ENCODE measurements at regions not wholly inside any gene's neighbourhood (a gene's known extent, or its start where the extent isn't known, plus 50 kb on each side); places are given as distances from the start of the nearest gene placed in this dataset.

DNA sequence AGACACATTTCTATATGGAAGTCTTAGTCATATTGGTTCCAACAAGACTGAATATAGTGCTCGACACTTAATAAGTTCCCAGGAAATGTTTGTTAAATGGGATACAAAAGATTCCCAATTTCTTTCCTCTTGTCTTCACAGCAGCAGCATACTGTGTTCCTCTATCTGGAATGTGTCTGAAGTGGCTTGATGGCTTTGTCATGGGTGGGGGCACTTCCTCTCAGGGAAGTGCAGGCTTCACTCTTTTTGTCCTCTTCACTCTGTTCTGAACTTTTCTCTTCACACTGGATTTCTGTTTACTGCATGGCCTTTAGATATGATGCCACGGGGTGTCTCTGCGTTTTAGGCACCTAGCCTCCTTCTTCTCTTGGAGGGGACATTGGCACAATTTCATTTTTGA is 127.7 kb upstream of the C9orf72 start:
- no peaks in the 10 kb centered on the region for H3K9me3 ChIP-seq (ENCODE audit: control insufficient read depth, low read length)
- no peak overlapping the region for H3K4me3 ChIP-seq (ENCODE audit: insufficient read depth, low read depth, low read length)
- 89 to 93% methylated on average over 3 of the region's 3 CpGs for WGBS, 2 experiments

DNA sequence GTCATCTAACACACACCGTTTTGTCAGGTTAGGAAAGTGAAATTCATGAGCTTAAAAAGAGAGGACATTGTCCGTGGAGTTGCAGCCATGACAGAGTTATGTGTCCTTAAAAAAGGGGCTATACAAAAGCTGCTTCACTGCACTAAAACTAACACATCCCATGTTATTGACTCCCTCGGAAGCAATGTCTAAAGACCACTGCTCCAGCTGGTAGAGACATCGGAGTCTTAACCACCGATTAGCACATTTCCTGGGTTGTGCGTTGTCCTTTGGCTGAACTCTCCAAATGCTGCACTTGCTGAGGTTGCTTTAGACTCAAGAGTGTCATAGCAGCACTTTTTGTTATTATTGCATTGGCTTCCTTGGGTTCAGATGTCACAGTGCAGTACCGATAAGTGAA is 128.3 kb upstream of the C9orf72 start:
- Histone ChIP-seq H3K36me3 (ENCODE audit: control insufficient read depth, insufficient read depth, low read length) (no peaks in the 10 kb centered on the region), H3K4me3 (ENCODE audit: insufficient read depth, low read depth, low read length) (no peak overlapping the region), H3K4me1 (ENCODE audit: control insufficient read depth, insufficient read depth, low read length) (peaks cover 8% of the 10 kb centered on the region), H3K27ac (ENCODE audit: insufficient read depth, low read depth, low read length, poor library complexity, severe bottlenecking) (no peak overlapping the region), H3K9me3 (ENCODE audit: control insufficient read depth, low read length) (no peaks in the 10 kb centered on the region), H3K27me3 (ENCODE audit: control insufficient read depth, insufficient read depth, low read length, poor library complexity, severe bottlenecking) (no peaks in the 10 kb centered on the region)
- WGBS, 2 experiments, result 94 to 95% methylated on average over 7 of the region's 7 CpGs

More for the DNA sequence above, 127.7 kb upstream of the C9orf72 start:
- no peaks in the 10 kb centered on the region for H3K27me3 ChIP-seq (ENCODE audit: control insufficient read depth, insufficient read depth, low read length, poor library complexity, severe bottlenecking)
- H3K27ac ChIP-seq (ENCODE audit: insufficient read depth, low read depth, low read length, poor library complexity, severe bottlenecking), result no peak overlapping the region
- no peaks in the 10 kb centered on the region for H3K36me3 ChIP-seq (ENCODE audit: control insufficient read depth, insufficient read depth, low read length)
- H3K4me1 ChIP-seq (ENCODE audit: control insufficient read depth, insufficient read depth, low read length), result peaks cover 8% of the 10 kb centered on the region

DNA sequence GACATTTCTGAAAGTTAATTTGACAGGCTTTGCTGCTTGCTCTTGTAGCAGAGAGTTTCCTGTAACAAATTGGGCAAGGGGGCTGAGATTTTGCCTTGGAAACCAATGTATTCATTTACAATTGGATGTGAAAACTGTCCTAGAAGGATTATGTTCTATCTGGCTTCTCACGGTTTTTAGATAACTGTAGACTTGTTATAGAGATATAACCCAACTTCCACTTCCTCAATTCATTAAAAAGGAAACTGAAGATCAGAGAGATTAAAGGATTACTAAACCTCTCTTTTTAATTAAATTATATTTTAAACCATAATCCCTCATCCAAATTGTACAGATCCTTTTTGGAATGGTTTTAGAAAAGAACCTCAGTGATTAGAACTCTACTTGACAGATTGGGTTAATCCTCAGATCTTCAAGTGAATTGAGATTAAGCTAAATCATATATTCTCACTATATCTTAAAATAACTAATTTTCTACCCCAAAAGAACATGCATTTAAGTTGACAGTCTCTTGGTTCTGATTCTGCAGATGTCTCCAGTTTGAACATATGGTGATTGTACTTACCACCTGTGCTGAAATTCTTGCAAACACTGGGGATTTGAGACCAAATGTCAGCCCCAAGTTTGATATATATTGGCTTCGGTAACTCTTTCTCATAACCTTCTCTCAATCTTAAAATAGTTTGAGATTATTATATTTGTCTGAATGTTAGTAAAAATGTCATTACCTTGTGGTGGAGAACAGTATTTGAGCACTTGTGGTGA is 130.1 kb upstream of the C9orf72 start:
- no peaks in the 10 kb centered on the region for H3K27me3 ChIP-seq (ENCODE audit: control insufficient read depth, insufficient read depth, low read length, poor library complexity, severe bottlenecking)
- H3K9me3 ChIP-seq (ENCODE audit: control insufficient read depth, low read length), result no peaks in the 10 kb centered on the region
- H3K4me1 ChIP-seq (ENCODE audit: control insufficient read depth, insufficient read depth, low read length), result peaks cover 8% of the 10 kb centered on the region
- no peak overlapping the region for H3K27ac ChIP-seq (ENCODE audit: insufficient read depth, low read depth, low read length, poor library complexity, severe bottlenecking)
- no peak overlapping the region for H3K4me3 ChIP-seq (ENCODE audit: insufficient read depth, low read depth, low read length)
- H3K36me3 ChIP-seq (ENCODE audit: control insufficient read depth, insufficient read depth, low read length), result no peaks in the 10 kb centered on the region
- 86% methylated on average over 2 of the region's 2 CpGs; no CpG with 5 or more reads in 1 of the 2 experiments for WGBS, 2 experiments

DNA sequence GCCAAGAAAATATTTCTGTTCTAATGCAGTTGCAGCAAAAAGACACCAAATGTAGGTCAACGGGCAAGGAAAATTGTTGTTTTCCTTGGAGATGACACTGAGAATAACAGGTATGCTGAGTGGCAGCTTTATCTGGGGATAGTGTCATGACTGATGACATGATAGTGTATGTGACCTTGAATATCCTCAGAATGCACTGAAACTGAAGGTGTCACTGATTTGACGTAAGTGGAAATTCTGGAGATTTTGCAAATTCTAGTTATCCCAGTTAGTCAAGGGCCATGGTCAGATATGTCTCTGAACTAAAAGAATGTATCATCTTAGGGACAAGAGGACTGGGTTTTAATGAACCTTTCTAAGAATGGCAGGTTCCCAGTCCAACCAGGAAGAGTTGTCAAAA is 138.0 kb upstream of the C9orf72 start:
- 94 to 98% methylated on average over 2 of the region's 2 CpGs for WGBS, 2 experiments
- no peak overlapping the region for H3K4me3 ChIP-seq (ENCODE audit: insufficient read depth, low read depth, low read length)
- H3K4me1 ChIP-seq (ENCODE audit: control insufficient read depth, insufficient read depth, low read length), result no peaks in the 10 kb centered on the region
- no peaks in the 10 kb centered on the region for H3K9me3 ChIP-seq (ENCODE audit: control insufficient read depth, low read length)
- no peak overlapping the region for H3K27ac ChIP-seq (ENCODE audit: insufficient read depth, low read depth, low read length, poor library complexity, severe bottlenecking)
- H3K36me3 ChIP-seq (ENCODE audit: control insufficient read depth, insufficient read depth, low read length), result no peaks in the 10 kb centered on the region
- no peaks in the 10 kb centered on the region for H3K27me3 ChIP-seq (ENCODE audit: control insufficient read depth, insufficient read depth, low read length, poor library complexity, severe bottlenecking)

DNA sequence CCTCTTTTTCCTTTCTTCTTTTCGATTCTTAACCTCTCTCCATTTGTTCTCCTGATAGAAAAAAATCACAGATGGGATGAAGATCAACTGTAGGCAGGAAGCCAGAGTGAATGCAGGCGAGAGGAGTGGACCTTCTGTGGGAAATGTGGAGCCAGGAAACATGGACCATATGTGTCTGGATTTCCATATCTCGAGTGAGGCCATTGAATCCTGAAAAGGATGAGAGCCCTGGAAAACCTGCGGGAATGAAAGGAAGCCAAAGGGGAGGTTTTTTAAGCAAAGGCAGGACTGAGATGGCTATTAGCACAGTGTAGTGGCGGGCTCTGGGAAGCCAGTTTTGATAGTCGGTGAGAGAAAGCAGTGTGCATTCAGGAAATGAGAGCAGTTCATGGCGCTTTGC is 139.5 kb upstream of the C9orf72 start:
- Histone ChIP-seq H3K27me3 (ENCODE audit: control insufficient read depth, insufficient read depth, low read length, poor library complexity, severe bottlenecking) (no peaks in the 10 kb centered on the region), H3K9me3 (ENCODE audit: control insufficient read depth, low read length) (no peaks in the 10 kb centered on the region), H3K27ac (ENCODE audit: insufficient read depth, low read depth, low read length, poor library complexity, severe bottlenecking) (no peak overlapping the region), H3K36me3 (ENCODE audit: control insufficient read depth, insufficient read depth, low read length) (no peaks in the 10 kb centered on the region), H3K4me3 (ENCODE audit: insufficient read depth, low read depth, low read length) (no peak overlapping the region), H3K4me1 (ENCODE audit: control insufficient read depth, insufficient read depth, low read length) (no peaks in the 10 kb centered on the region)
- 94 to 95% methylated on average over 6 to 7 of the region's 7 CpGs for WGBS, 2 experiments

DNA sequence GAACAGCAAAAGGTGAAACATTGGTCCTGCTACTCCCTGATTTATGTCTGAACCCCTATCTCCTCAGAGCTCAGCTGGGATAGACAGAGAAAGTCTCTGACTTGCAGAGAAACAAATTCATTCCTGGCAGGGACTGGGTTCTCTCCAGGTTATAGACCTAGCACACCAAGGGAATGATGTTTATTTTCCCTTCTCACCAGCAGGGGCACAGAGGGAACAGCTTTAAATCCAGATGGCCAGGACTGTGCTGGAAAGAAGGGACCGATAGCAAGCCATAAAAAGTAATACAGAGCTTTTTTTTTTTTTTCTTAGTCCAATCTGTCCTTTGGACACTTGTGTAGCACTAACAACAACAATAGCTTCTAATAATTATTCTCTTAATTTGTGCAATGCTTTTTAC is 141.1 kb upstream of the C9orf72 start:
- Histone ChIP-seq H3K27me3 (ENCODE audit: control insufficient read depth, insufficient read depth, low read length, poor library complexity, severe bottlenecking) (no peaks in the 10 kb centered on the region), H3K4me1 (ENCODE audit: control insufficient read depth, insufficient read depth, low read length) (no peaks in the 10 kb centered on the region), H3K36me3 (ENCODE audit: control insufficient read depth, insufficient read depth, low read length) (no peaks in the 10 kb centered on the region), H3K27ac (ENCODE audit: insufficient read depth, low read depth, low read length, poor library complexity, severe bottlenecking) (no peak overlapping the region), H3K9me3 (ENCODE audit: control insufficient read depth, low read length) (no peaks in the 10 kb centered on the region), H3K4me3 (ENCODE audit: insufficient read depth, low read depth, low read length) (no peak overlapping the region)
- 83 to 100% methylated on average over 1 of the region's 1 CpG for WGBS, 2 experiments

DNA sequence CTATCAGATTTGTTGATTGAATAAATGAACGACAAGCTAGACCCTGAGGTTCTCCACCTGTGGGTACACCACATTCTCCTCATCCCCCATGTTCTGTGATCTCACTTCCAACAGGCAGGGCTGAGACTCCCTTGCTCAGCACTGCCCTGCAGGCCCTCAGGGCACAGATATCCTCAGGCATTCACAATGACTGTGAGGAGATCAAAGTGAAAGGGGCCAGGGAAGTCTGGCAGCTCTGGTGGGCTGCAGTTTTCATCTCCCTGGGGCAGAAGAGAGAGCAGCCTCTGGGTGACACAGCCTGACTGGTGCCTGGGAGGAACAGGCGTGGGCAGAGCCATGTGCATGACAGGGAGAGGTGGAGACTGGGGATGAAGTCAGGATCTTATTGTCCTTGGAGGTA is 142.4 kb upstream of the C9orf72 start:
- no peaks in the 10 kb centered on the region for H3K36me3 ChIP-seq (ENCODE audit: control insufficient read depth, insufficient read depth, low read length)
- H3K27ac ChIP-seq (ENCODE audit: insufficient read depth, low read depth, low read length, poor library complexity, severe bottlenecking), result no peak overlapping the region
- H3K9me3 ChIP-seq (ENCODE audit: control insufficient read depth, low read length), result no peaks in the 10 kb centered on the region
- no peaks in the 10 kb centered on the region for H3K27me3 ChIP-seq (ENCODE audit: control insufficient read depth, insufficient read depth, low read length, poor library complexity, severe bottlenecking)
- H3K4me1 ChIP-seq (ENCODE audit: control insufficient read depth, insufficient read depth, low read length), result peaks cover under 1% of the 10 kb centered on the region
- 78 to 80% methylated on average over 2 of the region's 2 CpGs for WGBS, 2 experiments
- H3K4me3 ChIP-seq (ENCODE audit: insufficient read depth, low read depth, low read length), result no peak overlapping the region

DNA sequence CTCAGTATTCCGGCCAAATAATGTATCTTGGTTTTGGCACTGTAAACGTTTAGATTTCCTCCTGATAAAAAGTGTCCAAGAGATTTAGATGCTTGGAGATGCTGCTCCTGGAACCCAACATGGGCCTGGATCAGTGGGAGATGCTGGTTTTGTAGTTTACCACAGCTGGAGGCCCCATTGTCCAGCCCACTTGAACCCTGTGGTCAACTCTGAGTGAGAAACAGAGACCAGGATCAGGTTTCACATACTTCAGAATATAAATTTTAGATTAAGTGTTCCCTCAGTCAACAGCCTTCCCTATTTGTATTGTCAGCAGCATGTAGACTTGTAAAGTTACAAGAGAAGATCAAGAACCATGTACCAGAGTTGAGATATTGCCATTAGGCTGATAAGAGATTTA is 144.7 kb upstream of the C9orf72 start:
- Histone ChIP-seq H3K4me3 (ENCODE audit: insufficient read depth, low read depth, low read length) (no peak overlapping the region), H3K9me3 (ENCODE audit: control insufficient read depth, low read length) (no peaks in the 10 kb centered on the region), H3K27me3 (ENCODE audit: control insufficient read depth, insufficient read depth, low read length, poor library complexity, severe bottlenecking) (no peaks in the 10 kb centered on the region), H3K36me3 (ENCODE audit: control insufficient read depth, insufficient read depth, low read length) (no peaks in the 10 kb centered on the region), H3K27ac (ENCODE audit: insufficient read depth, low read depth, low read length, poor library complexity, severe bottlenecking) (no peak overlapping the region), H3K4me1 (ENCODE audit: control insufficient read depth, insufficient read depth, low read length) (peaks cover 4% of the 10 kb centered on the region)
- WGBS, 2 experiments, result 86 to 97% methylated on average over 2 of the region's 2 CpGs

DNA sequence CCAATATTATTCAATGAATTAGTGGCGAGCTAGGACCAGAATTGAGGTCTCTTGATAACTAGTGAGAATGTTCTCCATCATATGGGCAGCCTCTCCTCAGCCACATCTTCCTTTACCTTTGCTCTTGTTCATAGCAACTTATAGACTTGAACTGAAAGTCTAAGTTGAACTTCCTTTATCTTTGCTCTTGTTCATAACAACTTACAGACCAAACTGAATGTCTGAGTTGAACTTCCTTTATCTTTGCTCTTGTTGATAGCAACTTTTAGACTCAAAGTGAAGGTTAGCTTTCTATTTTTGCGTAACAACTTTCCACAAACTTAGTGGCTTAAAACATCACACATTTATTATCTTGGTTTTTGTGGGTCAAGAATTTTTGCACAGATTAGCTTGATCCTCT is 146.4 kb upstream of the C9orf72 start:
- no peaks in the 10 kb centered on the region for H3K36me3 ChIP-seq (ENCODE audit: control insufficient read depth, insufficient read depth, low read length)
- H3K4me3 ChIP-seq (ENCODE audit: insufficient read depth, low read depth, low read length), result no peak overlapping the region
- H3K27ac ChIP-seq (ENCODE audit: insufficient read depth, low read depth, low read length, poor library complexity, severe bottlenecking), result no peak overlapping the region
- H3K4me1 ChIP-seq (ENCODE audit: control insufficient read depth, insufficient read depth, low read length), result peaks cover 4% of the 10 kb centered on the region
- no peaks in the 10 kb centered on the region for H3K9me3 ChIP-seq (ENCODE audit: control insufficient read depth, low read length)
- 75 to 91% methylated on average over 2 of the region's 2 CpGs for WGBS, 2 experiments
- no peaks in the 10 kb centered on the region for H3K27me3 ChIP-seq (ENCODE audit: control insufficient read depth, insufficient read depth, low read length, poor library complexity, severe bottlenecking)

DNA sequence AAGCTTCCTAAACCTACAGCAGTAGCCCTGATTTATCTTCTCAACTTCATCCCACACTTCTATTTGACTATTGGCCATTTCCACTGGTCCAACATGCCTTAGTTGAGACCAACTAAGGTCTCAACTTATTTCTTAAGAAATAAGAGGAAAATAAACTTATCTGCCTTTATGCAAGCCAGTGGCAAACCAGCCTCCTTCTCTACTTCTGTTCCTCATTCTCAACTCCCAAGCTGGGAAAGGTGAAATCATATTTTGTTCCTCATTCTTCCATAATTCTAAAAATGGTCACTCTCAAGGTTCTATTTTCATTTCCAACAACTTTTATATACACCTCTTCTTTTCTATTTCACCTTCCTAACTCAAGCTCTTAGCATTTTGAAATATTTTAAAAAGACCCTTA is 149.6 kb upstream of the C9orf72 start:
- Histone ChIP-seq H3K9me3 (ENCODE audit: control insufficient read depth, low read length) (no peaks in the 10 kb centered on the region), H3K36me3 (ENCODE audit: control insufficient read depth, insufficient read depth, low read length) (no peaks in the 10 kb centered on the region), H3K4me3 (ENCODE audit: insufficient read depth, low read depth, low read length) (no peak overlapping the region), H3K4me1 (ENCODE audit: control insufficient read depth, insufficient read depth, low read length) (peaks cover 12% of the 10 kb centered on the region), H3K27ac (ENCODE audit: insufficient read depth, low read depth, low read length, poor library complexity, severe bottlenecking) (no peak overlapping the region), H3K27me3 (ENCODE audit: control insufficient read depth, insufficient read depth, low read length, poor library complexity, severe bottlenecking) (no peaks in the 10 kb centered on the region)

Measured in ectodermal cell (in vitro differentiated cells).